Natural killer cell (primary cell): ENCODE measurements at regions not wholly inside any gene's neighbourhood (a gene's known extent, or its start where the extent isn't known, plus 50 kb on each side); places are given as distances from the start of the nearest gene placed in this dataset.
"Not testable (repeated sequence)": the region's sequence is repeated elsewhere in the genome, so short reads cannot be mapped to it uniquely, and the experiment has no call there.

Source experiments
- ATAC-seq, 3 donors: fragments of 150-1000 bp in 2 of 3; fragments of 200-7000 bp in 1 of 3; cut with Tn5 transposase; 1 replicate in 1 of 3; 2 replicates in 2 of 3; pipeline ENCODE4 v1.10.0; 2021; ENCODE audit warnings: mild to moderate bottlenecking in 2 of 3, moderate library complexity in 2 of 3
- DNase-seq, 2 donors: peaks; one replicate each; pipeline versions ENCODE4 v3.0.0 to v3.0.0-alpha.2; 2013 to 2021; ENCODE audit warnings: mixed read lengths in 1 of 2
- H3K27ac ChIP-seq: one replicate; pipeline ENCODE4 v1.5.1; 2013; ENCODE audit warnings: mild to moderate bottlenecking, low read length
- H3K27me3 ChIP-seq: one replicate; pipeline ENCODE4 v1.6.1; 2013; ENCODE audit warnings: low read length; ENCODE audit not compliant: control insufficient read depth, insufficient read depth
- H3K36me3 ChIP-seq: one replicate; pipeline ENCODE4 v1.6.1; 2013; ENCODE audit warnings: low read length; ENCODE audit not compliant: control insufficient read depth, insufficient read depth
- H3K4me1 ChIP-seq: one replicate; pipeline ENCODE4 v1.6.1; 2013; ENCODE audit warnings: low read length; ENCODE audit not compliant: control insufficient read depth, insufficient read depth
- H3K4me3 ChIP-seq: one replicate; pipeline ENCODE4 v1.5.1; 2013; ENCODE audit warnings: low read length
- H3K9me3 ChIP-seq: one replicate; pipeline ENCODE4 v1.6.1; 2013; ENCODE audit warnings: low read length; ENCODE audit not compliant: control insufficient read depth, insufficient read depth
- H3K27ac Mint-ChIP-seq, 2 donors: one replicate each; pipeline ENCODE4 v1.8.0; 2022; ENCODE audit warnings: mild to moderate bottlenecking in 2 of 2, mixed read lengths in 2 of 2, moderate library complexity in 1 of 2
- H3K27me3 Mint-ChIP-seq, 2 donors: one replicate each; pipeline ENCODE4 v1.8.0; 2022; ENCODE audit warnings: low read depth in 2 of 2, mixed read lengths in 2 of 2
- H3K36me3 Mint-ChIP-seq: one replicate; pipeline ENCODE4 v1.8.0; 2022; ENCODE audit warnings: mixed read lengths
- H3K4me1 Mint-ChIP-seq, 2 donors: one replicate each; pipeline ENCODE4 v1.8.0; 2022; ENCODE audit warnings: mixed read lengths in 2 of 2
- H3K4me3 Mint-ChIP-seq: one replicate; pipeline ENCODE4 v1.8.0; 2022; ENCODE audit warnings: mild to moderate bottlenecking, moderate library complexity, mixed read lengths
- H3K9me3 Mint-ChIP-seq, 2 donors: one replicate each; pipeline ENCODE4 v1.8.0; 2022; ENCODE audit warnings: mixed read lengths in 2 of 2
- CTCF ChIP-seq: fragments of 200-600 bp; IDR thresholded peaks from one replicate; pipeline ENCODE4 v1.8.0; 2022; ENCODE audit warnings: antibody characterized with exemption
- WGBS: methylation state at CpG from one replicate; pipeline ENCODE4 v1.1.7; 2013; ENCODE audit warnings: missing lambda C conversion rate; ENCODE audit not compliant: insufficient coverage; 5-methylcytosine and 5-hydroxymethylcytosine counted together
- intact Hi-C: fragments of 100-400 bp; cut with micrococcal nuclease; formaldehyde crosslinking; loops from one replicate; pipeline ENCODE4 v1.14.2; 2022

- no peak for DNase-seq
- Histone ChIP-seq H3K36me3 (no peaks in the 10 kb centered on the region), H3K27me3 (no peaks in the 10 kb centered on the region), H3K9me3 (no peaks in the 10 kb centered on the region), H3K4me3 (no peak overlapping the region), H3K27ac (no peak overlapping the region), H3K4me1 (no peaks in the 10 kb centered on the region)
- intact Hi-C loops, result no loop called here
- H3K36me3 Mint-ChIP-seq, result no peaks in the 10 kb centered on the region
- H3K4me3 Mint-ChIP-seq, result no peak overlapping the region
- no peak overlapping the region for H3K27ac Mint-ChIP-seq
- no peaks in the 10 kb centered on the region for H3K27me3 Mint-ChIP-seq
- ATAC-seq, result no peak
- WGBS, result 76% methylated on average over 4 of the region's 4 CpGs
- TF ChIP-seq CTCF, result no peak
- H3K4me1 Mint-ChIP-seq, result no peaks in the 10 kb centered on the region
- H3K9me3 Mint-ChIP-seq, result no peaks in the 10 kb centered on the region
These were observed 121.5 kb upstream of the CACHD1 start for GRCh38 chr1:64348270-64348960.

GRCh38 chr1:64348961-64349648, 120.8 kb upstream of the CACHD1 start:
- Histone ChIP-seq H3K4me3 (no peak overlapping the region), H3K9me3 (no peaks in the 10 kb centered on the region), H3K27ac (no peak overlapping the region), H3K4me1 (no peaks in the 10 kb centered on the region), H3K36me3 (no peaks in the 10 kb centered on the region), H3K27me3 (no peaks in the 10 kb centered on the region)
- peak in 1 of 3 donors; percentile 48 for ATAC-seq
- no peaks in the 10 kb centered on the region for H3K4me1 Mint-ChIP-seq
- TF ChIP-seq CTCF, result no peak
- H3K4me3 Mint-ChIP-seq, result no peak overlapping the region
- peaks cover 0 to under 1% of the 10 kb centered on the region in 2 donors for H3K27me3 Mint-ChIP-seq
- H3K36me3 Mint-ChIP-seq, result no peaks in the 10 kb centered on the region
- intact Hi-C loops, result no loop called here
- H3K27ac Mint-ChIP-seq, result no peak overlapping the region
- H3K9me3 Mint-ChIP-seq, result no peaks in the 10 kb centered on the region
- 89% methylated on average over 6 of the region's 6 CpGs for WGBS
- DNase-seq, result no peak

- H3K4me1 ChIP-seq, H3K9me3 ChIP-seq, H3K27ac Mint-ChIP-seq, H3K4me3 ChIP-seq, H3K27me3 ChIP-seq, H3K4me3 Mint-ChIP-seq, H3K9me3 Mint-ChIP-seq, H3K36me3 ChIP-seq, H3K36me3 Mint-ChIP-seq, DNase-seq, H3K4me1 Mint-ChIP-seq, intact Hi-C loops, H3K27ac ChIP-seq, ATAC-seq: not testable (repeated sequence)
- WGBS, result 86% methylated on average over 1 of the region's 2 CpGs
- peaks cover 10% of the 10 kb centered on the region in 2 donors for H3K27me3 Mint-ChIP-seq
These were observed 114.4 kb upstream of the CACHD1 start for GRCh38 chr1:64355534-64355933.

- TF ChIP-seq CTCF, result no peak
- H3K27me3 Mint-ChIP-seq, result peaks cover 10% of the 10 kb centered on the region in 2 donors
- H3K27ac ChIP-seq, result no peak overlapping the region
These were observed 113.2 kb upstream of the CACHD1 start for GRCh38 chr1:64356636-64357256.

More at GRCh38 chr1:64356636-64357256, 113.2 kb upstream of the CACHD1 start:
- H3K4me3 Mint-ChIP-seq, result no peak overlapping the region
- no peaks in the 10 kb centered on the region for H3K4me1 Mint-ChIP-seq
- DNase-seq (no peak), ATAC-seq (no peak)
- H3K9me3 Mint-ChIP-seq, result no peaks in the 10 kb centered on the region
- no peaks in the 10 kb centered on the region for H3K36me3 ChIP-seq
- H3K36me3 Mint-ChIP-seq, result no peaks in the 10 kb centered on the region
- H3K4me1 ChIP-seq, result no peaks in the 10 kb centered on the region
- H3K27ac Mint-ChIP-seq, result no peak overlapping the region
- intact Hi-C loops, result no loop called here
- no peaks in the 10 kb centered on the region for H3K27me3 ChIP-seq
- no peak overlapping the region for H3K4me3 ChIP-seq
- 80% methylated on average over 13 of the region's 15 CpGs for WGBS
- H3K9me3 ChIP-seq, result no peaks in the 10 kb centered on the region
